ENCODE measurements at regions not wholly inside any gene's neighbourhood (a gene's known extent, or its start where the extent isn't known, plus 50 kb on each side); places are given as distances from the start of the nearest gene placed in this dataset.

DNA sequence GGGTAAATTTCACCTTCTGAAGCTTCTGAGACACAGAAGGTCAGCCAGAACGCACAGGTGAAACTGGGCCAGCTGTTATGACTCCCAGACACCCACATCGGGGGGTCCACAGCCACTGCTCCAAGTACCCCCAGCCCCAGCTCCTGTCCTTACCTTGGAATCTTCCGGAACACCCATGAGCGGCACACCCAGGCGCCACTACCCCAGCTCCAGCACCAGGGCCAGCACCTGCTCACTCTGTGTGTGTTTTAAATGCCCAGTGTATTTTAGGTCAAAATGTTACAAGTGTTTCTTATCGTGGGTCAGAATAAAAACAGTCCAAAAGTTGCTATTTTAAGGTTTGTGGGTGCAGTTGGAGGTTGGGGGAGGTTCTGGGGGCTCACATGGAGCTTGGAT, 116.3 kb downstream of the RMI2 start:
- no peaks in the 10 kb centered on the region for H3K4me1 ChIP-seq
- WGBS: 82% methylated on average over 6 of the region's 6 CpGs
- H3K27me3 ChIP-seq: no peaks in the 10 kb centered on the region
- no peak for TF ChIP-seq POLR2AphosphoS5 (IDR thresholded peaks at IDR 0.05)
- no peak for TF ChIP-seq EP300 (IDR thresholded peaks at IDR 0.05)
- no peak for TF ChIP-seq POLR2A (IDR thresholded peaks at IDR 0.05)
- no peak for TF ChIP-seq CTCF (IDR thresholded peaks at IDR 0.05)
- no peak for DNase-seq (ENCODE audit: low spot score in 2 of 2)
- H3K27ac ChIP-seq: no peak overlapping the region
- no peak overlapping the region for H3K4me3 ChIP-seq
- H3K9me3 ChIP-seq: no peaks in the 10 kb centered on the region
- no peaks in the 10 kb centered on the region for H3K36me3 ChIP-seq

- no peak overlapping the region for H3K4me3 ChIP-seq
- H3K36me3 ChIP-seq: no peaks in the 10 kb centered on the region
- H3K27ac ChIP-seq: no peak overlapping the region
- no peak for TF ChIP-seq POLR2A (IDR thresholded peaks at IDR 0.05)
- TF ChIP-seq POLR2AphosphoS5 (IDR thresholded peaks at IDR 0.05): no peak
- TF ChIP-seq EP300 (IDR thresholded peaks at IDR 0.05): no peak
- no peak for TF ChIP-seq CTCF (IDR thresholded peaks at IDR 0.05)
- 89% methylated on average over 15 of the region's 15 CpGs for WGBS
- H3K9me3 ChIP-seq: no peaks in the 10 kb centered on the region
- no peak for DNase-seq (ENCODE audit: low spot score in 2 of 2)
- no peaks in the 10 kb centered on the region for H3K27me3 ChIP-seq
- H3K4me1 ChIP-seq: no peaks in the 10 kb centered on the region
Measured at GRCh38 chr16:11462036-11462435, 116.8 kb downstream of the RMI2 start.

- no peaks in the 10 kb centered on the region for H3K4me1 ChIP-seq
- 95% methylated on average over 15 of the region's 15 CpGs for WGBS
- no peaks in the 10 kb centered on the region for H3K27me3 ChIP-seq
- TF ChIP-seq POLR2A (IDR thresholded peaks at IDR 0.05) (no peak), POLR2AphosphoS5 (IDR thresholded peaks at IDR 0.05) (no peak), EP300 (IDR thresholded peaks at IDR 0.05) (no peak), CTCF (IDR thresholded peaks at IDR 0.05) (no peak)
- no peak for DNase-seq (ENCODE audit: low spot score in 2 of 2)
- H3K36me3 ChIP-seq: no peaks in the 10 kb centered on the region
- no peak overlapping the region for H3K27ac ChIP-seq
- no peak overlapping the region for H3K4me3 ChIP-seq
- H3K9me3 ChIP-seq: no peaks in the 10 kb centered on the region
Measured at GRCh38 chr16:11462861-11463260, 117.6 kb downstream of the RMI2 start.

DNA sequence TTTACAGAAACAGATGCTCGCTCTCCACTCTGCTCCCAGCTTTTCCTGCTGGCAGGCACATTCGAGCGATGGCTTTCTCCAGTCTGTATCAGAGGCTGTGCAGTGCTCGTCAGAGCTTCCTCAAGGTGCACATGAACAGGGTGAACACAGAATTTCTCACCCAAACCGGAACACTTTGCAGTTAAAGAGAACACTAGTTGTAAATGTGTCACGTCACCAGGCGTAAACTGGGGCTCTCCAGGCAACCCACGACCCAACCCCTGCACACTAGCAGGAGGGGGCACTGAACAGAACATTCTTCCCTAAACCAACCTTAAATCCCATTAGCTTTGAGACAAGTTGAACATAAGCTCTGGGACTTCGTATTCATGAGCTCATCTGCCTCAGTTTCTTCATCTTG, 119.0 kb downstream of the RMI2 start:
- no peak for DNase-seq (ENCODE audit: low spot score in 2 of 2)
- H3K4me3 ChIP-seq: no peak overlapping the region
- 79% methylated on average over 8 of the region's 9 CpGs for WGBS
- TF ChIP-seq POLR2AphosphoS5 (IDR thresholded peaks at IDR 0.05): no peak
- no peak for TF ChIP-seq CTCF (IDR thresholded peaks at IDR 0.05)
- TF ChIP-seq POLR2A (IDR thresholded peaks at IDR 0.05): no peak
- no peak for TF ChIP-seq EP300 (IDR thresholded peaks at IDR 0.05)
- no peak overlapping the region for H3K27ac ChIP-seq
- H3K27me3 ChIP-seq: no peaks in the 10 kb centered on the region
- H3K9me3 ChIP-seq: no peaks in the 10 kb centered on the region
- no peaks in the 10 kb centered on the region for H3K4me1 ChIP-seq
- H3K36me3 ChIP-seq: no peaks in the 10 kb centered on the region

GRCh38 chr16:11465675-11466074, 120.4 kb downstream of the RMI2 start:
- Histone ChIP-seq H3K27me3 (no peaks in the 10 kb centered on the region), H3K4me1 (no peaks in the 10 kb centered on the region), H3K27ac (no peak overlapping the region), H3K36me3 (no peaks in the 10 kb centered on the region), H3K9me3 (no peaks in the 10 kb centered on the region), H3K4me3 (no peak overlapping the region)
- TF ChIP-seq POLR2AphosphoS5 (IDR thresholded peaks at IDR 0.05): no peak
- no peak for TF ChIP-seq CTCF (IDR thresholded peaks at IDR 0.05)
- no peak for TF ChIP-seq POLR2A (IDR thresholded peaks at IDR 0.05)
- no peak for TF ChIP-seq EP300 (IDR thresholded peaks at IDR 0.05)
- 95% methylated on average over 5 of the region's 5 CpGs for WGBS
- DNase-seq (ENCODE audit: low spot score in 2 of 2): no peak
